ENCODE measurements at regions not wholly inside any gene's neighbourhood (a gene's known extent, or its start where the extent isn't known, plus 50 kb on each side); places are given as distances from the start of the nearest gene placed in this dataset.

DNA sequence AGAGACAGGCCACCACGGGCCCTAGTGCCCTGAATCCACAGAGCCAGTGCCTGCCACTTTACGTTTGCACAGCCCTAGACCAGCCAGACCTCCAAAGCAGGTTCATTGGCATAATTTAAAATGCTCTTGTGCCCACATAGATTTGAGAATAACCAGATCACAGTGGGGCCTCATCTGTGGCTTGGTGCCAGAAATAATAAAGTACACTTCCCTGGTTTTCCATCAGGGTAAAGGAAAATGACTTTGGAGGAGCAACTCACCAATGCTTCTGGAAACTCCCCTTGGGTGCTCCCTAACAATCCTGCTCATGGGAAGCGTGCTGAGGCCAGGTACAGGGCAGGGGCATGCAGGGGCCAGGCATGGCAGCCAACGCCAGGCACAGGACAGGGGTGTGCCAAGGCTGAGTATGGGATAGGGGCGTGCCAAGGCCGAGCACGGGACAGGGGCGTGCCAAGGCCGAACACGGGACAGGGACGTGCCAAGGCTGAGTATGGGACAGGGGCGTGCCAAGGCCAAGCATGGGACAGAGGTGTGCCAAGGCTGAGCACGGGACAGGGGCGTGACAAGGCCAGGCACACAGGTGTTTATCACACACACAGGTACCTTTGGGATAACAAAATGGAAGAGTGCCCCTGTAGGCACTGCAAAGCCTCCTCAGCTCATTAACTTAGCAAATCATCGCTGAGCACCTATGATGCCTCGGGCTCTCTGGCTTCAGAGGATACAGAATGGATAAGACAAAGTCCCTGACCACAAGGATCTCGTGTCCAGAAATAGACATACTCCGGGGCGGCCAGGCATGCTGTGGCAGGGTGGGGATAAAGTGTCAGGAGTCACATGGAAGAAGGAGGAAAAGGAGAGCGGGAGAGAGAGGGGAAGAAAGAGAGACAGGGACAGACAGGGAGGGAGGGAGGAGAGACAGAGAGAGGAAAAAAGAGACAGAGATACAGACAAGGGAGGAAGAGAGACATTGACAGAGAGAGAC, 334.7 kb downstream of the EIPR1 start:
- H3K56ac ChIP-seq (ENCODE audit: low read length) = no peak overlapping the region
- H4K5ac ChIP-seq (ENCODE audit: low read length) = no peak overlapping the region
- no peak overlapping the region for H3K27ac ChIP-seq (ENCODE audit: low read depth, low read length)
- H3K27me3 ChIP-seq (ENCODE audit: insufficient read depth, low read length, poor library complexity) = no peaks in the 10 kb centered on the region
- H3K36me3 ChIP-seq (ENCODE audit: control insufficient read depth, insufficient read depth, low read length) = no peaks in the 10 kb centered on the region
- WGBS (ENCODE audit: extremely low coverage, insufficient coverage, low lambda C conversion rate) = no CpG with 5 or more reads among the region's 20 CpGs
- no peak overlapping the region for H3K9ac ChIP-seq (ENCODE audit: low read length)
- H3K23ac ChIP-seq (ENCODE audit: low read length) = no peak overlapping the region
- DNase-seq = no peak
- no peaks in the 10 kb centered on the region for H3K4me1 ChIP-seq (ENCODE audit: control insufficient read depth, low read depth, low read length)
- H2BK120ac ChIP-seq (ENCODE audit: low read depth, low read length) = no peak overlapping the region
- no peak overlapping the region for H3K4me2 ChIP-seq (ENCODE audit: low read length)
- no peak overlapping the region for H3K18ac ChIP-seq (ENCODE audit: low read length)
- no peak overlapping the region for H2BK15ac ChIP-seq (replicated peaks; ENCODE audit: low read depth)
- no peak overlapping the region for H4K8ac ChIP-seq (ENCODE audit: low read depth, low read length)
- H3K79me1 ChIP-seq (ENCODE audit: low read length) = no peaks in the 10 kb centered on the region
- H2BK5ac ChIP-seq (ENCODE audit: low read length) = no peak overlapping the region
- no peak overlapping the region for H3K4me3 ChIP-seq (ENCODE audit: low read length)
- no peaks in the 10 kb centered on the region for H3K79me2 ChIP-seq (ENCODE audit: control insufficient read depth, insufficient read depth, low read length)
- H3K4ac ChIP-seq (ENCODE audit: low read depth, low read length) = no peak overlapping the region
- no peak overlapping the region for H2AK5ac ChIP-seq (ENCODE audit: low read length)

DNA sequence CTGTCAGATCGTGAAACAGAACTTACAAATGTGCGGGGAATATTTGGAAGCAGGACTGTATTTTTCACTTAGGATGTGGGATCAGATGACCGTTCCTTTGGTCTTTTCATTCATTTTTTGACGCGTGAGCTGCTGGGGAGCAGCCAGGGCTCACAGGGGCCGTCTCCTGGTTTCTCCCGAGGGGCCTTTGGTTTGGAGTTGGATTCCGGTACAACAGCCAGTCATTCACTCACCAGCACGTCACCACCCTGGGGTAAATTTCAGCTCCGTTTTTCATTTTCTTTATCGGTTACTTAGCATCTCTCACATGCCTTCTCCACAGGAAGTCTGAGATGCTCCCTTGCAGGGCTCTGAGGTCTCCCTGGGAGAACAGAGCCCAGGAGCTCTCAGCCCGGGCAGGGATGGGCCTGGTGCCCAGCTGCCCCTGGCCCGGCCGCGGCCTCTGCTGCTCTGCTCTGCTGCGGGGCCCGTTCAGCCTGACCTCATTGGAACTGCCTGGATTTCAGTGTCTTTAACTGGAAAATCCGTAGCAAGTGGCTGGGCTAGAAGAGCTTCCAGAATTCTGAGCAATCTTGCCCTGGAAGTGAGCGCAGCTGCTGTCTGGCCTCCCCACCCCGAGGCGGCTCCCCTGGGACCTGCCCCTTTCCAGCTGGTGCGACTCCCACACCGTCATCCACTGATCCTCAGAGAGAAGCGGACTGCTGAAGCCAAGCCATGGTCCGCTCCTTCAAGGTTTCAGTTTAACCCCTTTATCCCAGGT, 335.6 kb downstream of the EIPR1 start:
- no peak overlapping the region for H2BK120ac ChIP-seq (ENCODE audit: low read depth, low read length)
- H3K79me1 ChIP-seq (ENCODE audit: low read length) = no peaks in the 10 kb centered on the region
- no peaks in the 10 kb centered on the region for H3K79me2 ChIP-seq (ENCODE audit: control insufficient read depth, insufficient read depth, low read length)
- H3K36me3 ChIP-seq (ENCODE audit: control insufficient read depth, insufficient read depth, low read length) = no peaks in the 10 kb centered on the region
- H3K4me2 ChIP-seq (ENCODE audit: low read length) = no peak overlapping the region
- no peak overlapping the region for H4K5ac ChIP-seq (ENCODE audit: low read length)
- H3K23ac ChIP-seq (ENCODE audit: low read length) = no peak overlapping the region
- no peak overlapping the region for H3K4ac ChIP-seq (ENCODE audit: low read depth, low read length)
- DNase-seq = no peak
- no peak overlapping the region for H3K27ac ChIP-seq (ENCODE audit: low read depth, low read length)
- no peak overlapping the region for H2BK15ac ChIP-seq (replicated peaks; ENCODE audit: low read depth)
- H3K9ac ChIP-seq (ENCODE audit: low read length) = no peak overlapping the region
- no peak overlapping the region for H4K8ac ChIP-seq (ENCODE audit: low read depth, low read length)
- no peak overlapping the region for H2AK5ac ChIP-seq (ENCODE audit: low read length)
- no peaks in the 10 kb centered on the region for H3K27me3 ChIP-seq (ENCODE audit: insufficient read depth, low read length, poor library complexity)
- H3K4me1 ChIP-seq (ENCODE audit: control insufficient read depth, low read depth, low read length) = no peaks in the 10 kb centered on the region
- WGBS (ENCODE audit: extremely low coverage, insufficient coverage, low lambda C conversion rate) = no CpG with 5 or more reads among the region's 25 CpGs
- H3K56ac ChIP-seq (ENCODE audit: low read length) = no peak overlapping the region
- no peak overlapping the region for H3K18ac ChIP-seq (ENCODE audit: low read length)
- no peak overlapping the region for H3K4me3 ChIP-seq (ENCODE audit: low read length)
- H2BK5ac ChIP-seq (ENCODE audit: low read length) = no peak overlapping the region

DNA sequence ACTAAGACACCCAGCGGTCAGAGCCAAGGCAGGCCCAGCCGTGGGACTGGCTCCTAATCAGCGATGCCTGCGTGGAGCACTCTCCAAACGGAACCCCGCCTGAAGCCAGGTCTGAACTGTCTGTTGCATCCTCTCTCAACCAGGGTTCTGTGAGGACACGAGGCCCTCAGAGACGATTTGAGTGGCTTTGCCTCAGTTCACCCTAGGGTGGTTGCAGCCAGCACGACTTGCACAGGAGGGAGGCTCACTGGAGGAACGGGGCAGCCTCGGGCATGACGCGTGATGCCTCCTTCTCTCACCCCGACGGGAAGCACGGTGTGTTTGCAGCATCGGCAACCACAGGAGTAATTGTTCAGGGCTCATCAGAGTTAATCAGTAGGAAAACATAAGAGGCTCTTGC, 336.4 kb downstream of the EIPR1 start:
- H2BK5ac ChIP-seq (ENCODE audit: low read length) = no peak overlapping the region
- no peak overlapping the region for H2AK5ac ChIP-seq (ENCODE audit: low read length)
- no peak overlapping the region for H3K56ac ChIP-seq (ENCODE audit: low read length)
- no peaks in the 10 kb centered on the region for H3K79me1 ChIP-seq (ENCODE audit: low read length)
- no peak for DNase-seq
- H3K27ac ChIP-seq (ENCODE audit: low read depth, low read length) = no peak overlapping the region
- no peak overlapping the region for H3K9ac ChIP-seq (ENCODE audit: low read length)
- no peak overlapping the region for H3K4ac ChIP-seq (ENCODE audit: low read depth, low read length)
- no peak overlapping the region for H3K18ac ChIP-seq (ENCODE audit: low read length)
- H3K4me3 ChIP-seq (ENCODE audit: low read length) = no peak overlapping the region
- H2BK120ac ChIP-seq (ENCODE audit: low read depth, low read length) = no peak overlapping the region
- no peak overlapping the region for H4K8ac ChIP-seq (ENCODE audit: low read depth, low read length)
- no peaks in the 10 kb centered on the region for H3K79me2 ChIP-seq (ENCODE audit: control insufficient read depth, insufficient read depth, low read length)
- no peaks in the 10 kb centered on the region for H3K36me3 ChIP-seq (ENCODE audit: control insufficient read depth, insufficient read depth, low read length)
- no peak overlapping the region for H3K23ac ChIP-seq (ENCODE audit: low read length)
- no peak overlapping the region for H3K4me2 ChIP-seq (ENCODE audit: low read length)
- no peaks in the 10 kb centered on the region for H3K4me1 ChIP-seq (ENCODE audit: control insufficient read depth, low read depth, low read length)
- H4K5ac ChIP-seq (ENCODE audit: low read length) = no peak overlapping the region
- H2BK15ac ChIP-seq (replicated peaks; ENCODE audit: low read depth) = no peak overlapping the region
- WGBS (ENCODE audit: extremely low coverage, insufficient coverage, low lambda C conversion rate) = no CpG with 5 or more reads among the region's 17 CpGs
- H3K27me3 ChIP-seq (ENCODE audit: insufficient read depth, low read length, poor library complexity) = no peaks in the 10 kb centered on the region

DNA sequence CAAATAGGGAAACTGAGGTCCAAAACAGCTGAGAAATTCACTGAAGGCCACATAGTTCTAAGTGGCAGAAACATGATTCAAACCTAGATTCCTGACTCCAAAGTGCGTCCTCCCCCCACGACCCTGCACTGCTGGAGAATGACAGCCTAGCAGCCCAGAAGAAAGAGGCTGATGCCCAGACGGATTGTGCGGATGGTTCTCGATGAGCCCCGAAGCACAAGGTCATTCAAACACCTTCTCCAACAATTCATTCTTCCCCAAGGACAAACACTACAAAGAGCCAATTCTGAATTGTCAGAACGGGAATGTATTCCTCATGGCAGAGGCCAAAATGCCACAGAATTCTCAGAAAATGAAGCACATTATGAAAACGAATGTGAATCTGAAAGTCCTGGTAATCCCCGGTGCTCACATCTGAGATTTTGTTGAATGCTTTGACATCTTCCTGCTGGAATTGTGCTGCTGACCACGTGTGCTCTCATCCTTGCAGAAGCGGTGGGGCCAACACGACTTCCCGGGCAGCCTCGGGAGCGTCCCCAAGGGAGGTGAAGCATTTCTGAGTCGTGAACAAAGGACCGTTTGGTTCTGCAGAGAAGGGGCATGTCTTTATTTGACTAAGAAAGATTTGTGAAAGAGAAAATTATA, 337.0 kb downstream of the EIPR1 start:
- Histone ChIP-seq H3K4ac (ENCODE audit: low read depth, low read length) (no peak overlapping the region), H3K56ac (ENCODE audit: low read length) (no peak overlapping the region), H3K36me3 (ENCODE audit: control insufficient read depth, insufficient read depth, low read length) (no peaks in the 10 kb centered on the region), H3K4me2 (ENCODE audit: low read length) (no peak overlapping the region), H3K4me3 (ENCODE audit: low read length) (no peak overlapping the region), H3K18ac (ENCODE audit: low read length) (no peak overlapping the region), H3K79me2 (ENCODE audit: control insufficient read depth, insufficient read depth, low read length) (no peaks in the 10 kb centered on the region), H3K23ac (ENCODE audit: low read length) (no peak overlapping the region), H4K8ac (ENCODE audit: low read depth, low read length) (no peak overlapping the region), H2AK5ac (ENCODE audit: low read length) (no peak overlapping the region), H3K4me1 (ENCODE audit: control insufficient read depth, low read depth, low read length) (no peaks in the 10 kb centered on the region), H3K27me3 (ENCODE audit: insufficient read depth, low read length, poor library complexity) (no peaks in the 10 kb centered on the region), H2BK120ac (ENCODE audit: low read depth, low read length) (no peak overlapping the region), H3K9ac (ENCODE audit: low read length) (no peak overlapping the region), H4K5ac (ENCODE audit: low read length) (no peak overlapping the region), H3K79me1 (ENCODE audit: low read length) (no peaks in the 10 kb centered on the region), H3K27ac (ENCODE audit: low read depth, low read length) (no peak overlapping the region), H2BK5ac (ENCODE audit: low read length) (no peak overlapping the region), H2BK15ac (replicated peaks; ENCODE audit: low read depth) (no peak overlapping the region)
- DNase-seq = no peak
- no CpG with 5 or more reads among the region's 17 CpGs for WGBS (ENCODE audit: extremely low coverage, insufficient coverage, low lambda C conversion rate)

DNA sequence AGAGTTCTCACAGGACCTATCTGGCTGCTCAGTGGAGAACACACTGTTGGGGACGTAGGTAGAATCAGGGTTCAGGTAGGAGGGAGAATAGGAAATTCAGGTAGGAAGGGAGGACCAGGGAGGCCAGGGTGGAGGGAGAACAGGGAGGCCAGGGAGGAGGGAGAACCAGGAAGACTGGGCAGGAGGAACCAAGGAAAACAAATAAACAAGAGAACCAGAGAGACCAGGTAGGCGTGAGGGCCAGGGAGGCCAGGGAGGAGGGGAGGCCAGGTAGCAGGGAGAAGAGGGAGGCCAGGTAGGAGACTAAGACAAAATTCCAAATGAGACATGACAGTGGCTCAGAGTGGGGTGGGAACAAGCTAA, 337.6 kb downstream of the EIPR1 start:
- Histone ChIP-seq H3K27ac (ENCODE audit: low read depth, low read length) (no peak overlapping the region), H3K4me2 (ENCODE audit: low read length) (no peak overlapping the region), H3K56ac (ENCODE audit: low read length) (no peak overlapping the region), H3K4me3 (ENCODE audit: low read length) (no peak overlapping the region), H3K18ac (ENCODE audit: low read length) (no peak overlapping the region), H3K79me1 (ENCODE audit: low read length) (no peaks in the 10 kb centered on the region), H3K36me3 (ENCODE audit: control insufficient read depth, insufficient read depth, low read length) (no peaks in the 10 kb centered on the region), H3K79me2 (ENCODE audit: control insufficient read depth, insufficient read depth, low read length) (no peaks in the 10 kb centered on the region), H3K4me1 (ENCODE audit: control insufficient read depth, low read depth, low read length) (no peaks in the 10 kb centered on the region), H2AK5ac (ENCODE audit: low read length) (no peak overlapping the region), H2BK120ac (ENCODE audit: low read depth, low read length) (no peak overlapping the region), H3K9ac (ENCODE audit: low read length) (no peak overlapping the region), H2BK5ac (ENCODE audit: low read length) (no peak overlapping the region), H2BK15ac (replicated peaks; ENCODE audit: low read depth) (no peak overlapping the region), H4K5ac (ENCODE audit: low read length) (no peak overlapping the region), H3K27me3 (ENCODE audit: insufficient read depth, low read length, poor library complexity) (no peaks in the 10 kb centered on the region), H3K4ac (ENCODE audit: low read depth, low read length) (no peak overlapping the region), H4K8ac (ENCODE audit: low read depth, low read length) (no peak overlapping the region), H3K23ac (ENCODE audit: low read length) (no peak overlapping the region)
- no CpG with 5 or more reads among the region's 2 CpGs for WGBS (ENCODE audit: extremely low coverage, insufficient coverage, low lambda C conversion rate)
- DNase-seq = no peak

All from mesendoderm (in vitro differentiated cells).